22Rv1 (cell line): ENCODE measurements at regions not wholly inside any gene's neighbourhood (a gene's known extent, or its start where the extent isn't known, plus 50 kb on each side); places are given as distances from the start of the nearest gene placed in this dataset.

ENCODE experiments used
- CTCF ChIP-seq: fragments of 450-650 bp; IDR thresholded peaks from 2 replicates; pipeline ENCODE4 v1.5.1; 2017; ENCODE audit warnings: mild to moderate bottlenecking
- ZFX ChIP-seq: fragments of 450-650 bp; IDR thresholded peaks from 2 replicates; pipeline ENCODE4 v1.6.1; 2017; ENCODE audit warnings: antibody characterized with exemption, borderline replicate concordance

- TF ChIP-seq CTCF = no peak
- no peak for TF ChIP-seq ZFX
Measured at GRCh38 chr4:56741595-56741994, 60.5 kb upstream of the HOPX start.
